Activated CD4-positive, alpha-beta T cell treated with anti-CD3 and anti-CD28 coated beads, Interleukin-2, amount 50 U/mL, for 4 hours (primary cell): ENCODE measurements at regions not wholly inside any gene's neighbourhood (a gene's known extent, or its start where the extent isn't known, plus 50 kb on each side); places are given as distances from the start of the nearest gene placed in this dataset.

Experiments used
- DNase-seq, 2 experiments: peaks; one replicate each; pipeline ENCODE4 v3.0.0-alpha.2; 2020

GRCh38 chr3:117480525-117480924 lies 770.9 kb downstream of the TUSC7 start:
- no peak for DNase-seq

GRCh38 chr3:117480972-117481371 lies 771.4 kb downstream of the TUSC7 start:
- no peak for DNase-seq

GRCh38 chr3:117483839-117484238 lies 774.3 kb downstream of the TUSC7 start:
- no peak for DNase-seq

GRCh38 chr3:117485841-117486240 lies 776.3 kb downstream of the TUSC7 start:
- no peak for DNase-seq

GRCh38 chr3:117486719-117487716 lies 777.4 kb downstream of the TUSC7 start:
- no peak for DNase-seq

GRCh38 chr3:117488983-117489382 lies 779.4 kb downstream of the TUSC7 start:
- DNase-seq = no peak

- DNase-seq = no peak
These were observed 780.1 kb downstream of the TUSC7 start for GRCh38 chr3:117489663-117490079.

GRCh38 chr3:117490716-117491115 lies 781.1 kb downstream of the TUSC7 start:
- DNase-seq = no peak

- DNase-seq = no peak
These were observed 786.0 kb downstream of the TUSC7 start for GRCh38 chr3:117495620-117496019.

- no peak for DNase-seq
These were observed 789.8 kb downstream of the TUSC7 start for GRCh38 chr3:117499189-117499870.

- no peak for DNase-seq
These were observed 798.4 kb downstream of the TUSC7 start for GRCh38 chr3:117507958-117508357.

- no peak for DNase-seq
These were observed 800.3 kb downstream of the TUSC7 start for GRCh38 chr3:117509858-117510257.

- no peak for DNase-seq
These were observed 800.8 kb downstream of the TUSC7 start for GRCh38 chr3:117510396-117510795.

GRCh38 chr3:117512975-117513374 lies 803.4 kb downstream of the TUSC7 start:
- no peak for DNase-seq

GRCh38 chr3:117515309-117515708 lies 805.7 kb downstream of the TUSC7 start:
- DNase-seq = no peak

GRCh38 chr3:117518364-117518763 lies 808.8 kb downstream of the TUSC7 start:
- DNase-seq = no peak

GRCh38 chr3:117519776-117520175 lies 810.2 kb downstream of the TUSC7 start:
- DNase-seq = no peak

GRCh38 chr3:117520582-117520981 lies 811.0 kb downstream of the TUSC7 start:
- no peak for DNase-seq

- no peak for DNase-seq
These were observed 813.8 kb downstream of the TUSC7 start for GRCh38 chr3:117523418-117523817.

- no peak for DNase-seq
These were observed 815.3 kb downstream of the TUSC7 start for GRCh38 chr3:117524890-117525289.

- DNase-seq = no peak
These were observed 817.0 kb downstream of the TUSC7 start for GRCh38 chr3:117526470-117527079.

GRCh38 chr3:117527346-117527745 lies 817.8 kb downstream of the TUSC7 start:
- no peak for DNase-seq

GRCh38 chr3:117528688-117529087 lies 819.1 kb downstream of the TUSC7 start:
- no peak for DNase-seq
